ENCODE measurements at regions not wholly inside any gene's neighbourhood (a gene's known extent, or its start where the extent isn't known, plus 50 kb on each side); places are given as distances from the start of the nearest gene placed in this dataset.

- TF ChIP-seq KDM1A (IDR thresholded peaks at IDR 0.05; ENCODE audit: low read depth) (no peak), RARB (CRISPR knock-in tag; IDR thresholded peaks at IDR 0.05) (no peak)
These were observed 123.4 kb upstream of the SYT13 start for GRCh38 chr11:45409587-45409986.
